Astrocyte of the hippocampus (primary cell): ENCODE measurements at regions not wholly inside any gene's neighbourhood (a gene's known extent, or its start where the extent isn't known, plus 50 kb on each side); places are given as distances from the start of the nearest gene placed in this dataset.
"Not testable (repeated sequence)": the region's sequence is repeated elsewhere in the genome, so short reads cannot be mapped to it uniquely, and the experiment has no call there.

Source experiments
- DNase-seq: peaks from one replicate; pipeline ENCODE4 v3.0.0; 2011; ENCODE audit warnings: low read depth, low spot score

- no peak for DNase-seq
Observed at GRCh38 chr1:73854527-73854926, 343.4 kb downstream of the LRRIQ3 start.

- no peak for DNase-seq
Observed at GRCh38 chr1:73842436-73842835, 355.5 kb downstream of the LRRIQ3 start.

- DNase-seq = no peak
Observed at GRCh38 chr1:73839922-73840321, 358.1 kb downstream of the LRRIQ3 start.

- DNase-seq = no peak
Observed at GRCh38 chr1:73832276-73833181, 365.4 kb downstream of the LRRIQ3 start.

GRCh38 chr1:73827283-73827682, 370.7 kb downstream of the LRRIQ3 start:
- not testable (repeated sequence) for DNase-seq

GRCh38 chr1:73824065-73824464, 373.9 kb downstream of the LRRIQ3 start:
- no peak for DNase-seq

GRCh38 chr1:73821520-73821919, 376.5 kb downstream of the LRRIQ3 start:
- DNase-seq = no peak

GRCh38 chr1:73820843-73821242, 377.1 kb downstream of the LRRIQ3 start:
- DNase-seq = no peak

GRCh38 chr1:73813716-73814115, 384.3 kb downstream of the LRRIQ3 start:
- no peak for DNase-seq

GRCh38 chr1:73813236-73813635, 384.7 kb downstream of the LRRIQ3 start:
- no peak for DNase-seq

GRCh38 chr1:73811798-73812197, 386.2 kb downstream of the LRRIQ3 start:
- no peak for DNase-seq

- DNase-seq = no peak
Observed at GRCh38 chr1:73804935-73805334, 393.0 kb downstream of the LRRIQ3 start.

- DNase-seq = no peak
Observed at GRCh38 chr1:73803380-73803779, 394.6 kb downstream of the LRRIQ3 start.

- DNase-seq = peak; percentile 20
Observed at GRCh38 chr1:73801912-73802429, 396.0 kb downstream of the LRRIQ3 start.

- DNase-seq = peak; percentile 43
Observed at GRCh38 chr1:73800376-73800775, 397.6 kb downstream of the LRRIQ3 start.

- DNase-seq = no peak
Observed at GRCh38 chr1:73789965-73790364, 408.0 kb downstream of the LRRIQ3 start.

- no peak for DNase-seq
Observed at GRCh38 chr1:73784026-73784425, 413.9 kb downstream of the LRRIQ3 start.

- no peak for DNase-seq
Observed at GRCh38 chr1:73783352-73783751, 414.6 kb downstream of the LRRIQ3 start.

GRCh38 chr1:73782901-73783300, 415.1 kb downstream of the LRRIQ3 start:
- DNase-seq = no peak

GRCh38 chr1:73781251-73781650, 416.7 kb downstream of the LRRIQ3 start:
- peak; percentile 12 for DNase-seq

- no peak for DNase-seq
Observed at GRCh38 chr1:73778471-73778870, 419.5 kb downstream of the LRRIQ3 start.

- no peak for DNase-seq
Observed at GRCh38 chr1:73775896-73776295, 422.1 kb downstream of the LRRIQ3 start.

GRCh38 chr1:73772941-73773340, 425.0 kb downstream of the LRRIQ3 start:
- DNase-seq = no peak
